ENCODE measurements at regions not wholly inside any gene's neighbourhood (a gene's known extent, or its start where the extent isn't known, plus 50 kb on each side); places are given as distances from the start of the nearest gene placed in this dataset.

- H2AFZ ChIP-seq (ENCODE audit: low read length), result no peak overlapping the region
- WGBS, 2 experiments (ENCODE audit: extremely low coverage in 1 of 2, insufficient coverage in 1 of 2, insufficient read length in 1 of 2, insufficient replicate concordance in 2 of 2, low coverage in 1 of 2, low lambda C conversion rate in 2 of 2, missing lambda C conversion rate in 1 of 2), result 78% methylated on average over 2 of the region's 2 CpGs; no CpG with 5 or more reads in 1 of the 2 experiments
- no peak overlapping the region for H4K91ac ChIP-seq (replicated peaks; ENCODE audit: insufficient read length, low read length)
- H2BK15ac ChIP-seq (ENCODE audit: low read length), result no peak overlapping the region
- no peak overlapping the region for H2BK12ac ChIP-seq (ENCODE audit: low read depth, low read length)
- no peak overlapping the region for H3K18ac ChIP-seq (ENCODE audit: extremely low read depth, low read length)
- H2BK5ac ChIP-seq (ENCODE audit: low read depth, low read length), result no peak overlapping the region
- no peak overlapping the region for H3K4ac ChIP-seq (replicated peaks; ENCODE audit: insufficient read length, low read depth, low read length)
- H2BK20ac ChIP-seq (ENCODE audit: low read length), result no peak overlapping the region
- H3K23ac ChIP-seq (ENCODE audit: insufficient read length), result no peak overlapping the region
- H3K56ac ChIP-seq (replicated peaks; ENCODE audit: insufficient read length, low read depth, low read length), result no peak overlapping the region
- no peaks in the 10 kb centered on the region for H3K79me1 ChIP-seq (ENCODE audit: low read depth, low read length)
- TF ChIP-seq CHD2 (IDR thresholded peaks at IDR 0.05; ENCODE audit: low read length) (no peak), RAD21 (IDR thresholded peaks at IDR 0.05 in 1 of 2, conservative IDR thresholded peaks at IDR 0.05 in 1 of 2; ENCODE audit: low read depth in 2 of 2, low read length in 2 of 2) (peak in 1 of 2 experiments; percentile 12; a peak in 1 of 4 replicates)
- no peaks in the 10 kb centered on the region for H3K23me2 ChIP-seq (ENCODE audit: low read depth, low read length)
- no peak overlapping the region for H4K5ac ChIP-seq (ENCODE audit: insufficient read length, low read depth, low read length)
- peaks cover 0 to 1% (median 0%) of the 10 kb centered on the region in 4 experiments; a peak in 1 of 7 replicates for H3K27me3 ChIP-seq (replicated peaks in 1 of 4; ENCODE audit: control insufficient read depth in 3 of 4, extremely low read depth in 1 of 4, insufficient read depth in 3 of 4, low read length in 3 of 4)
- ChIA-PET POLR2A (ENCODE audit: partially characterized antibody) (interaction anchor here (1.1 to 1.4 kb wide), 2 partner anchors 297 to 317 kb away, joined by 3 to 5 read pairs; no protein-coding TSS in a partner anchor), CTCF (ENCODE audit: partially characterized antibody) (interaction anchor here (0.7 to 13.0 kb wide), 15 partner anchors 8 to 332 kb away, joined by 3 to 436 read pairs (median 4); no protein-coding TSS in a partner anchor)
- no peak overlapping the region for H3K9ac ChIP-seq (replicated peaks in 1 of 4; ENCODE audit: extremely low read depth in 1 of 4, low read depth in 3 of 4, low read length in 3 of 4)
- H3K4me2 ChIP-seq (ENCODE audit: insufficient read depth in 1 of 2, low read depth in 2 of 2, low read length in 2 of 2), result no peak overlapping the region
- H3K14ac ChIP-seq (ENCODE audit: insufficient read length), result no peak overlapping the region
- H2AK5ac ChIP-seq (ENCODE audit: low read depth, low read length), result no peak overlapping the region
- H3K36me3 ChIP-seq (ENCODE audit: control insufficient read depth in 2 of 4, insufficient read depth in 4 of 4, low read length in 3 of 4), result no peaks in the 10 kb centered on the region
- no peaks in the 10 kb centered on the region for H3K9me3 ChIP-seq (ENCODE audit: insufficient read depth in 2 of 2, low read depth in 1 of 2, low read length in 1 of 2)
- H3K4me3 ChIP-seq (ENCODE audit: extremely low read depth in 1 of 4, insufficient read depth in 2 of 4, low read depth in 3 of 4, low read length in 4 of 4), result no peak overlapping the region
- no peak for FAIRE-seq
- H4K20me1 ChIP-seq (replicated peaks in 1 of 2; ENCODE audit: control insufficient read depth in 1 of 2, insufficient read depth in 2 of 2, low read length in 2 of 2), result no peaks in the 10 kb centered on the region
- H2BK120ac ChIP-seq (replicated peaks; ENCODE audit: low read depth, low read length), result no peak overlapping the region
- H3K4me1 ChIP-seq (replicated peaks in 1 of 4; ENCODE audit: control insufficient read depth in 3 of 4, insufficient read depth in 4 of 4, low read length in 3 of 4), result no peaks in the 10 kb centered on the region
- no peak overlapping the region for H4K8ac ChIP-seq (ENCODE audit: extremely low read depth, insufficient read depth, low read length)
- no peaks in the 10 kb centered on the region for H3K79me2 ChIP-seq (ENCODE audit: control insufficient read depth in 1 of 2, insufficient read depth in 2 of 2, low read length in 2 of 2)
- no peak for DNase-seq (ENCODE audit: low read depth in 1 of 2, low spot score in 2 of 2)
- no peak overlapping the region for H3K27ac ChIP-seq (ENCODE audit: low read depth, low read length)
Measured at GRCh38 chr2:224286923-224287322, 115.0 kb downstream of the FAM124B start.
